Activated T-helper 17 cell treated with anti-CD3 and anti-CD28 coated beads, Interleukin-2, amount 50 U/mL, for 72 hours (primary cell): ENCODE measurements at regions not wholly inside any gene's neighbourhood (a gene's known extent, or its start where the extent isn't known, plus 50 kb on each side); places are given as distances from the start of the nearest gene placed in this dataset.
"Not testable (repeated sequence)": the region's sequence is repeated elsewhere in the genome, so short reads cannot be mapped to it uniquely, and the experiment has no call there.

ENCODE experiments used
- ATAC-seq: fragments of 150-1000 bp; cut with Tn5 transposase; replicated peaks from 2 replicates; pipeline ENCODE4 v1.10.0; 2021; ENCODE audit warnings: mild to moderate bottlenecking, moderate library complexity
- H3K27ac Mint-ChIP-seq: one replicate; pipeline ENCODE4 v1.8.0; 2022; ENCODE audit warnings: mixed read lengths
- H3K27me3 Mint-ChIP-seq: one replicate; pipeline ENCODE4 v1.8.0; 2022; ENCODE audit warnings: mixed read lengths
- H3K36me3 Mint-ChIP-seq: one replicate; pipeline ENCODE4 v1.8.0; 2022; ENCODE audit warnings: low read depth, mild to moderate bottlenecking, mixed read lengths
- H3K4me1 Mint-ChIP-seq: one replicate; pipeline ENCODE4 v1.8.0; 2022; ENCODE audit warnings: mixed read lengths
- H3K4me3 Mint-ChIP-seq: one replicate; pipeline ENCODE4 v1.8.0; 2022; ENCODE audit warnings: mild to moderate bottlenecking, mixed read lengths
- H3K9me3 Mint-ChIP-seq: one replicate; pipeline ENCODE4 v1.8.0; 2022; ENCODE audit warnings: mixed read lengths

DNA sequence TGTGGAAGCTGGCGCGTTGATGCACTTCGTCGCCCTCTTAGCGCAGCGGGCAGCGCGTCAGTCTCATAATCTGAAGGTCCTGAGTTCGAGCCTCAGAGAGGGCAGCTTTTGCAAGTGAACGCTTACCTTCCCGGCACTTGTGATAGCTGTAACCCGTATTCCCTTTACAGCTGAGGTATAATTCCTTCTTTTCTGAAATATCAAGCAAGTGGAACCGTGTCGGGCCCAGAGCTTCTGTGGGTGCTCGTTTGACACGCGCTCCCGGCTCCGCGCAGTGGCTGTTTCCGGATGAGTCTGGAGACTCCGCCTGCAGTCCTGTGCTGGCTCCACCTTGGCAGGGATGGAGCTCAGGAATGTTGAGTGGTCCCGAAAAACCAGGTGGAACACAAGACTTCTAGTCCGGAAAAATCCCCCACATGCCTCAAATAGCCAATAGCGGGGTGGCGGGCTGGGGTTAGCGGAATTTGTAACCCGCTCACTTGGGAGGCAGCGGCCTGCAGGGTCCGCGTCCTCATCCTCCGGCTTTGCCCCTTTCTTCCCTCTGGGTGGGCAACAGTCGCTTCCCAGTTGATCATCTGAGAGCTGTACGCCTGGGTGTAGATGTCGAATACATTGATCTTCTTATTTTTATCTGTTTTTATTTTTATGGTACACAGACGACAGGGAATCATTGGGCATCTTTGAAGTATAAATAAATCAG is 106.8 kb upstream of the ZNF322 start:
- H3K36me3 Mint-ChIP-seq, H3K27me3 Mint-ChIP-seq, H3K4me1 Mint-ChIP-seq, H3K27ac Mint-ChIP-seq, H3K9me3 Mint-ChIP-seq, H3K4me3 Mint-ChIP-seq, ATAC-seq: not testable (repeated sequence)

DNA sequence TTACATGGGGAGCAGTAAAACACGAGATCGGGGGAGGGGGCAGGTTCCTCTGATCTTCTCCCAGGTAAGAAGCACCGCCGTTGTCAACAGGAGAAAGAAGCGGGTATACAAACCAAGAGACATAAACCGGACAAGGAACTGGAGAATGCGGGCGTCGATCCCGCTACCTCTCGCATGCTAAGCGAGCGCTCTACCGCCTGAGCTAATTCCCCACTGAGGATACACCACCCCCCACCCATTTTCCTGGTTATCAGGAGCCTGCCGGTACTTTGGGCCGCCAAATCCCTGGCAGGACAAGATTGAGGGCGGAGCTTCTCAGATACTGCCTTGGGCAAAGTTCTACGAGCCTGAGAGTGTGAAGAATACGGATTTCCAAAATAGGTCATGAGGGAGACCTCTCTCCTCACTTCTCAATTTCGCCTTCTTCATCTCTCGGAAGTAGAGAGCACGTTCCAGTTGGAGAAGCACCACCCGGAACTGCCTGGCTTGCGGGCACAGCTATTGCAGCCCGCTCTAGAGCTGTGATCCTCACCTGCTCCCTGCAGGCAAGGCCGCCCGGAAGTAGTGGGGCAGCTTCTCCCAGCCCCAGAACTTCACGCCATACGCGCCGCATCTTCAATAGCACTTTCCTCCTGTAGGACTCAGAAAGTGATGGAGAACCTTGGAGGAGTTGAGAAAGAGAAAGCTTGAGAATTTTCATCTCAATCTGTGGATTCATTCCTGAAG is 111.6 kb upstream of the ZNF322 start:
- not testable (repeated sequence) for H3K9me3 Mint-ChIP-seq, H3K36me3 Mint-ChIP-seq, H3K4me3 Mint-ChIP-seq, H3K27me3 Mint-ChIP-seq, H3K4me1 Mint-ChIP-seq, H3K27ac Mint-ChIP-seq, ATAC-seq

- not testable (repeated sequence) for H3K27ac Mint-ChIP-seq, H3K9me3 Mint-ChIP-seq
Measured at GRCh38 chr6:26773414-26773813, 113.9 kb upstream of the ZNF322 start.

DNA sequence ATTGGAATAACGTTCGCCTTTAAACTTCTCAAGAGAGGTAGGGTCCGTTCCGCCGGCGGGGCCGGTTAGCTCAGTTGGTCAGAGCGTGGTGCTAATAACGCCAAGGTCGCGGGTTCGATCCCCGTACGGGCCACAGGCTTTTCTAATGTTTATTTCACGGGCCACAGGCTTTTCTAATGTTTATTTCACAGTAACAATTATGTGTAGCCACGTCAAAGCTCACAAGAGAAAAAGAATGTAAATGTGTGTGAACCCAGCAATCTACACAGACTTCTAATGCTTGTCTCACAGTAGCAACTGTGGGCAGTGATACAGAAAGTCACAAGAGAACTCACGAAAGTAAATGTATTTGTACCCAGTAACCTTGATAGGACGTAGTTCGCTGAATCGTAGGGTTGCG is 121.0 kb upstream of the ZNF322 start:
- H3K27ac Mint-ChIP-seq, H3K36me3 Mint-ChIP-seq, H3K4me1 Mint-ChIP-seq, H3K9me3 Mint-ChIP-seq, H3K27me3 Mint-ChIP-seq, ATAC-seq, H3K4me3 Mint-ChIP-seq: not testable (repeated sequence)

More at GRCh38 chr6:26773414-26773813, 113.9 kb upstream of the ZNF322 start:
- not testable (repeated sequence) for H3K4me3 Mint-ChIP-seq, H3K4me1 Mint-ChIP-seq, H3K27me3 Mint-ChIP-seq, H3K36me3 Mint-ChIP-seq, ATAC-seq

- ATAC-seq, H3K9me3 Mint-ChIP-seq, H3K27me3 Mint-ChIP-seq, H3K4me1 Mint-ChIP-seq, H3K36me3 Mint-ChIP-seq, H3K27ac Mint-ChIP-seq, H3K4me3 Mint-ChIP-seq: not testable (repeated sequence)
Measured at GRCh38 chr6:26795474-26796307, 136.1 kb upstream of the ZNF322 start.

- H3K27ac Mint-ChIP-seq, H3K9me3 Mint-ChIP-seq, H3K4me1 Mint-ChIP-seq, ATAC-seq, H3K4me3 Mint-ChIP-seq, H3K36me3 Mint-ChIP-seq, H3K27me3 Mint-ChIP-seq: not testable (repeated sequence)
Measured at GRCh38 chr6:26799903-26800633, 140.5 kb upstream of the ZNF322 start.

DNA sequence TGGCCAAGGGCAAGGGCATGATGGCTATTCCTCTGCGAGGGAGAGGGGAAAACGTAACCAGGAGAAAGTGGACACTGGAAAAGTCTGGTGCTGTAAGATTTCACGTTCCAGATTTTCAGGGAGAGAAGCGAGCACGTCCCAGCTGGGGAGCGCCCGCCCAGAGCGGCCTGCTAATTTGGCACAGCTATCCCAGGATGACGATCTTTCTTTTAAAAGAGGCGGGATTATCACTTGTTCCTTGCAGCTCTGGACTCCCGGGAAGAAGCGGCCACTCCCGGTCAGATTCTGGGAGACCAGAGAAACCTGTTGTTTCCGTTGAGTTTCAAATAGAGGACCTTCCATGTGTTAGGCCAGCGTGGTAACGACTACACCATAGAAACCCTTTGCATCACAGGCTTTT is 144.2 kb upstream of the ZNF322 start:
- H3K9me3 Mint-ChIP-seq, H3K27ac Mint-ChIP-seq, H3K36me3 Mint-ChIP-seq, H3K4me1 Mint-ChIP-seq, H3K27me3 Mint-ChIP-seq, ATAC-seq, H3K4me3 Mint-ChIP-seq: not testable (repeated sequence)

GRCh38 chr6:26811486-26812116 is 152.1 kb upstream of the ZNF322 start:
- H3K9me3 Mint-ChIP-seq, H3K27me3 Mint-ChIP-seq, ATAC-seq, H3K36me3 Mint-ChIP-seq, H3K27ac Mint-ChIP-seq, H3K4me3 Mint-ChIP-seq, H3K4me1 Mint-ChIP-seq: not testable (repeated sequence)

GRCh38 chr6:26818640-26819225 is 159.2 kb upstream of the ZNF322 start:
- ATAC-seq, H3K27me3 Mint-ChIP-seq, H3K27ac Mint-ChIP-seq, H3K9me3 Mint-ChIP-seq, H3K4me1 Mint-ChIP-seq, H3K4me3 Mint-ChIP-seq, H3K36me3 Mint-ChIP-seq: not testable (repeated sequence)

DNA sequence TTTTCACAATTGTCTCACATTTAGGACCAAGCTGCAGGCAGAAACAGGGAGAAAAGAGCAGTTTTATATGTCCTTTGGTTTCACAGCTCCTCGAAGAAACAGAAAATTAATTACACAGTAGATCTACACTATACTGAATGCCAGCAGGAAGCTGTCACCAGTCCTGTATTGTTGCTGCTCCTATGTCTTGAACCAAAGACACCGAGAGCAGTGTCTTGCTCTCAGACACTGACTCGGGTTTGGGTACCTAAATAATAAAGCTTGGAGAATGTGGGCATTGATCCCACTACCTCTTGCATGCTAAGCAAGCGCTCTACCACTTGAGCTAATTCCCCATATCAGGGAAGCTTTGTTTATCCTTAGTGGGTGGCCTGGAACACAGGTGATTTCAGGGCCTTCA is 168.4 kb upstream of the ZNF322 start:
- not testable (repeated sequence) for ATAC-seq, H3K36me3 Mint-ChIP-seq, H3K27me3 Mint-ChIP-seq, H3K4me3 Mint-ChIP-seq, H3K4me1 Mint-ChIP-seq, H3K27ac Mint-ChIP-seq, H3K9me3 Mint-ChIP-seq

DNA sequence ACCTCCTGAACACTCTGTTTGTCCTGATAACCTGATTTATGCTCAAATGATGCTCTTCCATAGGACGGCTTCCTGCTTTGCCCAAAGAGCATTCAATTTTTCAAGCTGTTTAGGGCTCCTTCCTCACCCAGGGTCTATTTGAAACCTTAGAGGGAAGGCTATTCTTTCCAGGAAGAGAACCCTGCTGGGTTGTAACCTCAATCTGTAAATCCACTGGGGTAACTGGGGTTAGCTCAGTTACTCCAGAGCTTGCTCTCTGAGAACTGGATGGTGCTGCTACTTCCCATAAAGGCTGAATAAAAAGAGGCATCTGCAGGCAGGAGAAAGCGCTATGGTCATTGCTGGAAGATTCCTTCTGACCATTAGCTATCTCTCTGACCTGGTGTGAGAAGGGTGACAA is 169.9 kb upstream of the ZNF322 start:
- not testable (repeated sequence) for H3K27me3 Mint-ChIP-seq, H3K36me3 Mint-ChIP-seq, H3K9me3 Mint-ChIP-seq, ATAC-seq, H3K4me3 Mint-ChIP-seq, H3K27ac Mint-ChIP-seq, H3K4me1 Mint-ChIP-seq

DNA sequence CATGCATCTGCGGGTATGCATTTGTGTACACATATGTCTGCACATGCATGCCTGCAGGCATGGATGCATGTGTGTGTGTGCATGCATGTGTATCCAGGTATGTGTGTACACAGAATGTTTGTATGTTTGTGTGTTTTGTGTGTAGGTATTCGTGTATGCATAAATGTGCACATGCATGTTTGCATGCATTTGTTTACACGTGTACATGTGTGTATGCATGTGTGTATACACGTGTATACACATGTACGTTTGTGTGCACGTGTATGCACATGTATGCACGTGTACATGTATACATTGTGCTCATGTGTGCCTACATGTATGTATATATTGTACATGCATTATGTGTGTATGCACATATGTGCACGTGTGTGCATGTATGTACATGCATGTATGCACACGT is 171.4 kb upstream of the ZNF322 start:
- H3K36me3 Mint-ChIP-seq, H3K4me3 Mint-ChIP-seq, H3K9me3 Mint-ChIP-seq, H3K27me3 Mint-ChIP-seq, ATAC-seq, H3K27ac Mint-ChIP-seq, H3K4me1 Mint-ChIP-seq: not testable (repeated sequence)

DNA sequence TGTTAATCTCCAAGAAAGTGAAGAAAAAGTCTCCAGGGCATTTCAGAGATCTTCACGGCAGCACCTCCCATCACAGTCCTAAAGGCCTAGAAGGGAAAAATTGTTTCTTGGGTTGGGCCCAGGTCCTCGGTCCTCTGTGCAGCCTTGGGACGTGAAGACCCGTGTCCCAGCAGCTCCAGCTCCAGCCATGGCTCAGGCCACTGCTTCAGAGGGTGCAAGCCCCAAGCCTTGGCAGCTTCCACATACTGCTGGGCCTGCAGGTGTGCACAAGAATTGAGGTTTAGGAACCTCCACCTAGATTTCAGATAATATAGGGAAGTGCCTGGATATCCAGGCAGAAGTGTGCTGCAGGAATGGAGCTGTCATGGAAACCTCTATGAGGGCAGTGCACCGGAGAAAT is 176.2 kb upstream of the ZNF322 start:
- H3K27ac Mint-ChIP-seq, H3K4me3 Mint-ChIP-seq: not testable (repeated sequence)

GRCh38 chr6:26836657-26837056 is 177.1 kb upstream of the ZNF322 start:
- not testable (repeated sequence) for H3K36me3 Mint-ChIP-seq, H3K9me3 Mint-ChIP-seq, H3K27me3 Mint-ChIP-seq, H3K27ac Mint-ChIP-seq, H3K4me1 Mint-ChIP-seq, H3K4me3 Mint-ChIP-seq, ATAC-seq

More for the DNA sequence above, 176.2 kb upstream of the ZNF322 start:
- H3K9me3 Mint-ChIP-seq, H3K27me3 Mint-ChIP-seq, H3K36me3 Mint-ChIP-seq, H3K4me1 Mint-ChIP-seq, ATAC-seq: not testable (repeated sequence)
